COLO668 (cell line): ENCODE measurements at regions not wholly inside any gene's neighbourhood (a gene's known extent, or its start where the extent isn't known, plus 50 kb on each side); places are given as distances from the start of the nearest gene placed in this dataset.

Experiments used
- DNase-seq: peaks from one replicate; lab custom pipeline; 2025; ENCODE audit not compliant: unreplicated experiment; lab: John Stamatoyannopoulos, UW

DNA sequence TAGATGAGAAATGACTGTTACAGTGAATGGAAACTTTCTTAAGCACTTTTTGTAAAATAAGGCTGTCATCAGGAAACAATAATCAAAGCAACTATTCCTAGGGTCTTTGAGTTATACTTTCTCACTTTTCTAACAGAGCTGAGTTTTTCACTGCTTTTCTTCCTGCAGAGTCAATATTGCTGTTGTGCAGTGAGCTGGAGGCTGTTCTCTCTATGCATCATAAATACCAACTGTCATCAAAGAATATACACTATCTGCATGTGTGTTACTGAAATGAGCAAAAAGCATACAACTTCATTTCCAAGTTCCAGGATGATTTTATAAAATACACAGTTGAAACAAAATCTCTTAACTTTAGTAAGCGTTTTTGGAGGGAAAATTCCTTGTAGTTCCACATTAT lies 110.4 kb upstream of the CPSF6 start:
- no peak for DNase-seq

DNA sequence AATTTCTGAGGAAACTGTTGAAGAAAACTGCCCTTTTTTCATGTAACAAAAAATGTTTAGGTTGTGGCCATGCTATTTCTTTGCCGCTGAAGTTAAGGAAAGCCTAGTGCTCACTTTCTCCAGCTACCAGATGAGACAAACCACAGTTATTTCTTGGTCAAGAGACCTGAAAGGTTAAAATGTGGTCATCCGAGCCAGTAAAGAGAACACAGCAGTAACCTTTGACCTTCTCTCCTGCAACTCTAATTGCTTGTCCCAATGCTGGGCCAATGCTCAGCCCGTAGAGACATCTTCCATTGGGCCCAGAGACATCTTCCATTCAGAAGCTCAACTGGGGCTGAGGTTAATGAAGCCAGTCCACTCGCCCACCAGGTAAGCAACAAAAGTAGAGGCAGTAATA lies 109.8 kb upstream of the CPSF6 start:
- DNase-seq = no peak

- DNase-seq = no peak
Observed at GRCh38 chr12:69130064-69130463, 109.3 kb upstream of the CPSF6 start.

DNA sequence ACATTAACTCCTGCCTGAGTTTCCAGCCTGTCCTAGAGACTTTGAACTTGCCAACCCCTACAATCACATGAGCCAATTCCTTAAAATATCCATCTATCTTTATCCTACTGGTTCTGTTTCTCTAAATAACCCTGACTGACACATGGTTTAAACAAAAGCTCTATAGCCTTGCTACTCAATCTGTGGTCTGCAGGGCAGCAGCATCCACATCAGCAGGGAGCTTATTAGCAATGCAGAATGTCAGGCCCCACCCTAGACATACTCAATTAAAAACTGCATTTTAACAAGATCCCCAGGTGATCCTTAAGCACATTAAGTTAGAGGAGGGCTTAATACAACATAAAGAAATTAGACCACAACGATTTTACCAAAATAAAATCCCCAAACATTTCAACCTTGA lies 108.3 kb upstream of the CPSF6 start:
- DNase-seq = no peak

DNA sequence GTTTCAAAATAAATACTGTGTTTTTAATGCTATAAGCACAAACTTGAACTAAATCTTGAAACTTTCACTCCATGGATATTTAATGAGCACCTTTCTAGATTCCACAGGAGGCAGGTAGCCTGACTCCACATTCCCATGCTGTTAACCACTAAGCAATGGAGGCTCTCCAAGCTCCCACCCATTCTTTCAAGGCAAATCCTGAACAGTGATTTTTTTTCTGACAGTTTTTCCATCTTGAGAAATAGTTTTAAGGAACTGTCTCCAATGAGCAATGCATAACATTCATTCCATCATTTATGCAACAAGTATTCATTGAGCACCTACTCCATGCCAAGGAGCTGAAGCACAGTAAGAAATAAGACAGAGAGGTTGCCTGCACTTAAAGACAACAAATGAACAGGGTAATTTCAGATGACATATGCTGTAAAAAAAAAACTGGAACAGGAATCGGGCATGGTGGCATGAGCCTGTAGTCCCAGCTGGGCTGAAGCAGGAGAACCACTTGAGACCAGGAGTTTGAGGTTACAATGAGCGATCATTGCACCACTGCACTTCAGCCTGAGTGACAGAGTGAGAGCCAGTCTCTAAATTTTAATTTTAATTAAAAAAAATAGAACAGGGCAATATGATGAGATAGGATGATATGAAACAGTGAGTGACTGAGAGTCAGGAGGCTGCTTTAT lies 102.3 kb upstream of the CPSF6 start:
- DNase-seq = no peak

DNA sequence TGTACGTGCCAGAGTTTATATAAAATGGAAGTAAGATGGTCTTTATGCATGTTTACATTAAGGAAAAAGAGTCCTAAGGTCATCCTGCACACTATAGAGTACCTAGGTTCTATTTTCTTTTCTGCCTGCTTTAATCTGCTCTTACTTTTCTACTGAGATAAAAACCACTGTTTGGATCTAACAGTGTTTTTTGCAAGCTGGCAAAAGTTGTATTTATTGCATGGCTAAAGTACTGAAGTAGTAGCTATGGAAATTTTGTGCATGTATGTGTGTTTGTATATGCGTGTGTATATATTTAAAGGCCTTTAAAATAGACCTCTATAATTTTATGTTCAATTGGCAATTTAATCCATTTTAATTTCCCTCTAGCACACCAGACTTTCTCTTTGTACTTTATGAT lies 98.3 kb upstream of the CPSF6 start:
- no peak for DNase-seq

DNA sequence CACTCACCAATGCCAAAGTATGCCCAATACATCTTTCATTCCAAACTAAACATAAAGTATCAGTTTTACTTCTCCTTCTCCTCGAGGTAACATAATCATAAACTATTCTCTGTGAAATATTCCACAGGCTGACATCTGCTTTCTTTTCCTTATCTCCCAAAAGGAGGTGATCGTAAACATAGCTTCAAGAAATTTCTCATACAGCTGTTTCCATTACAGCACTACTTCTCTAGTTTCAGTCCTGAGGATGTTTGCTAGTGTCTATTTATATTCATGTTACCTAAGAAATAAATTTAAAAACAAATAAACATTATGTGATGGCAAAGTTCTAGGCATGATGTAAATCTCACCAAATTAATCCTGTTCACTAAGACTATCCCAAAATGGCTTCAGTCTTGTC lies 90.1 kb upstream of the CPSF6 start:
- DNase-seq = no peak

GRCh38 chr12:69150083-69150795 lies 89.1 kb upstream of the CPSF6 start:
- no peak for DNase-seq

GRCh38 chr12:69150796-69151127 lies 88.6 kb upstream of the CPSF6 start:
- no peak for DNase-seq

- DNase-seq = peak; percentile 15
Observed at GRCh38 chr12:69151254-69151764, 88.1 kb upstream of the CPSF6 start.

DNA sequence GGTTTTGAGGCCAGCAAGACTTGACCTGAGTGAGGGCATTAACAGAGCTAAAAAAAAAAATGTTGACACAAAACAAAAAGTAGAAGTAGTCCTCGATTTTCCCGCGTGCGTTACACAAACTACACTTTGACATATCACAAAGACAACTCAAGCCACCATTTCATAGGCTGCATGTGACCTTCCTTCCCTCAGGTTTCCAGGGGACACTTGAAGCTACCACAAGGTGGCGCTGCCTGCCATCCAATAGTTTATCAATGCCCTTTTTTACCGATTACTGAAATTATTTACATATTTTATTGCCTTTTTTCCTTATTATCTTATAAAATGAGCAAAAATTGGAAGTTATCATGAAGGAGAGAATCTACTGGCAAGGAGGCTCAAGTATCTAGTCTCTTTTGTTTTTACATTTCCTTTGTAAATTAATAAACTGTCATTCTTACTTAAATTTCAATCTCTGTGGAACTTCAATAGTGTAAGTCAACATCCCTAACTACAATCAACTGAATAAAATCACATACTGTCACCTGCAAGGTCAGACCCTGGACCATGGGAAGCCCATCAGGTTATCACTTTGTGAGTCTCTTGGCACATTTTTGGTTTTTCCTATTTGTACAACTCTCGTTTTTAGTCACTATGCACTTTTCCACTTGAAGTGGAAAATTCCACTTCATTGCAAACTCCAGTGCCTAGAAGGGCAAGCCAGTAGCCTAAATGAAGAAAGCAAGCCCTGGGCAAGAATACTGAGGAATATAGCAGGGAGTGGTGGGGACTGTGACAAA lies 84.6 kb upstream of the CPSF6 start:
- peak; percentile 77 for DNase-seq

DNA sequence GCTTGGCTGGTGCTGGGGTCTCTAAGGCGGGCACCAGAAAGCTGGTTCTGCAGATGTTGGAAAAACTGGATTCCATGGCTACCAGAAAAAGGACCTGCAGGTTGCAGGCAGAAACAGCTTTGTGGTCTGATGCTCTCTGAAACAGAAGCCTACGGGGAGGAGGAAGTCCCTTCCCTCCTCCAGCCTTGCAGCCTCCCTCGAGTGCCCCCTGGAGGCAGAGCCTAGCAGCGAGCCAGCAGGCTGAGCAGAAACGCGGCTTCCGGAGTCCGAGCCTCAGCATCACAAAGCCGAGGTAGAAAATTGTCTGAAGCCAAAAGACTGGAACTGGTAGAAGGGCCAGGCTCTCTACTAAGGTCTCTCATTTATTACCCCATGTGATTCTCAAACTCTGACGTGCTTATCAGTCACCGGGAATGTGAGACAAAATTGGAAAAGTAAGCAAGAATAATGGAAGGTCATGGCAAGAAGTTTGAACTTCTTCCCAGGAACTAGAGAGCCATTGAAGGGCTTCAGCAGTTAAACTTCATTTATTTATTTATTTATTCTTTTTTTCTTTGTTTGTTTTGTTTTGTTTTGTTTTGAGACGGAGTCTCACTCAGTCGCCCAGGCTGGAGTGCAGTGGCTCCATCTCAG lies 82.2 kb upstream of the CPSF6 start:
- peak; percentile 85 for DNase-seq

- DNase-seq = no peak
Observed at GRCh38 chr12:69161829-69162228, 77.5 kb upstream of the CPSF6 start.

DNA sequence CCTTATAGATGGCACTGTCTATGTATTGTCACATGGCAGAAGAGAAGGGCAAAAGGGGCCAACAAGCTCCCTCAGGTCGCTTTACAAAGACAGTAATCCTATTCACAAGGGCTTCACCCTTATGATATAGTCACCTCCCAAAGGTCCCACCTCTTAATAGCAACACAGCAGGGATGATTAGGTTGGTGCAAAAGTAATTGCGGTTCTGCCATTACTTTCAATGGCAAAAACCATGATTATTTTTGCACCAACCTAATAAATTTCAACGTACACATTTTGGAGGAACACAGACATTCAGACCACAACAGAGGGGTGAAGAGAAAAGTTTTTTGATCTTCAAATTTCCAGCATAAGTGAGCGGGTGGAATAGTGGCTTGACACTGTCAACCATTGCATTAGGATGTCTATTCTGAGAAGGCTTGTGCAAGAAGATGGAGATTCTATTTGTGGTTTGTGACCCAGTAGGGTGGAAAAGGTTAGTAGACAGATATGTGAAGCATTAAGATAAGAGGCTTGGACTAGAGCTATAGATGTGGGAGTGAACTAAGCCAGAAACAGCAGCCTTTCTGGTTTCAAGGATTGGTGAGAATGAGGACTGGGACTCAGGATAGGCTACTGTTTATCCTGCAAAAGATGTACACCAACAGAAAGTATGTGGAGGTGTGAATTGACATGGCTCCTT lies 75.5 kb upstream of the CPSF6 start:
- DNase-seq = no peak

GRCh38 chr12:69167648-69168165 lies 71.7 kb upstream of the CPSF6 start:
- no peak for DNase-seq

DNA sequence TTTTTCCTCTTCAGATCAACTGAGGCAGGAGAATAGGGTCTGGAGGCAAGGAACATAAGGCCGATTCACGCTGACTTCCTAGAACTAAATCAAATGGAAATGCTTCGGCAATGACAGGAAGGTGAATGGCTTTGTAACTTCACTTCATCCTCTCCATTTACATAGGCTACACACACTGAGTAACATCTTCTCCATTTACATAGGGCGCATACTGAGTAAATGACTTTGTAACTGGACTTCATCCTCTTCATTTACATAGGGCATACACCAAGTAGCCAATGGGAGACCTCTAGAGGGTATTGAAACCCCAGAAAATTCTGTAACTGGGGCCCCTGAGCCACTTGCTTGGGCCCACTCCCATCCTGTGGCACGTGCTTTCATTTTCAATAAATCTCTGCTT lies 71.0 kb upstream of the CPSF6 start:
- DNase-seq = no peak

DNA sequence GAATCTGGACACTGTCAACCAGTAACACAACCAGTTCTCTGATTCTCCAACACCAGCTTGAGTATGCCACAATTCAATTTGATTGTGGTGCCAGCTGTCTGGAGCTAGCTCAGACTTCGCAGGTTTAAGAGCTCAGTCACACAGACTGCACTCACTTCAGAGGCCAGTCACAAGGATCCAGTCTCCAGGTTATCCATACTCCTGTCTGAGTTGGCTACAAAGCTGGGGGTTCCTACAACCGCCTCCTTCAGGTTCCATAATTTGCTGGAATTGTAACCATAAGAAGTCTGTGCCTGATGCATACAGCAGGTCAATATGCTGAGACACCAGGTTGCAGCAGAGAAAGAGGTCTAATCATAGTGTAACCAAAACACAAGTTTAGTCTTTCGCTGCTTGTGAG lies 70.5 kb upstream of the CPSF6 start:
- no peak for DNase-seq

DNA sequence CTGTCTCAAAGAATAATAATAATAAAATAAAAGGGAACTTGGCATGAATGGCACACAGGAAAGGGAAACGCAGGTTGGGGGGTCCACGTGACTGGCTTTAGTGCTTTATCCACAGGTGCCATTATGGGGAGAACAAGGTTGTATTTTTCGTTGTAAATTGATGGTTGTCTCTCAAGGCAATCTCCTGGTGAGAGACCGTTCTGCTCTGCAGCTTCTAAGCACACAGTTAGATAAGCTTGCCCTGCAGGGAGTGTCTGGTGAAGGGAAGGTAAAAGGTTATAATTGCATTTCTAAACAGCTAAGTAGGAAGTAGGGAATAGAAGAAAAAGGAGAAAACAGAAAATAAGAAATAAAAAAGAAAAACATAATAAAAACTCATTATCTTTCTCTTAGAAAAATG lies 69.1 kb upstream of the CPSF6 start:
- DNase-seq = no peak

GRCh38 chr12:69171881-69172280 lies 67.5 kb upstream of the CPSF6 start:
- no peak for DNase-seq

- no peak for DNase-seq
Observed at GRCh38 chr12:69172491-69172890, 66.9 kb upstream of the CPSF6 start.

DNA sequence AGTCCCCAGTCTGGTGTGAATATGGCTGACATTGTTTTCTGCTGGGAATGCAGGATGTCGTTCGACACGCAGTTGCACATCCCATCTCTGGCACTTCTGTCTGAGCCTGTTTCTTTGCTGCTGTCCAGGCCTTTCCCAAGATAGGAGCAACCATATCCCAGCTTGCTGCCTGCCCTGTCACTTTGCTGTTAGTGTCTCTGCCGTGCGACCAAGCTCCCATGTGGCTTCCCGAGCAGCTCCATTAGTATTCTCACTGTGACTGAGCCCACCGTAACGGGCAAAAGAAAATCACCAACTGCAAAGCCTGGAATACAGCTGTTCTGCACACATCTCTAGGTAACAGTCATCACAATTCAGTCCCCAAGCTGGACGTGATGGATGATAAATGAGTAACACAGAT lies 66.0 kb upstream of the CPSF6 start:
- no peak for DNase-seq
